Testis (tissue), 2 donors: ENCODE measurements at regions not wholly inside any gene's neighbourhood (a gene's known extent, or its start where the extent isn't known, plus 50 kb on each side); places are given as distances from the start of the nearest gene placed in this dataset.
A peak's percentile ranks its signal among the peaks of the same experiment; 100 is the strongest.

Source experiments
- DNase-seq: peaks from one replicate; pipeline ENCODE4 v3.0.0-alpha.2; 2019
- H3K27ac ChIP-seq, 2 donors: fragments of 200-600 bp; sonication (generic); one replicate each; pipeline ENCODE4 v1.5.1; 2019
- H3K27me3 ChIP-seq: fragments of 200-600 bp; sonication (generic); one replicate; pipeline ENCODE4 v1.5.1; 2019
- H3K36me3 ChIP-seq: fragments of 200-600 bp; sonication (generic); one replicate; pipeline ENCODE4 v1.5.1; 2017; ENCODE audit warnings: low read depth; ENCODE audit errors: missing control alignments
- H3K4me1 ChIP-seq: fragments of 200-600 bp; sonication (generic); one replicate; pipeline ENCODE4 v1.5.1; 2019
- H3K4me3 ChIP-seq, 2 donors: fragments of 200-600 bp; sonication (generic); one replicate each; pipeline ENCODE4 v1.5.1; 2017 to 2019
- H3K9me3 ChIP-seq: fragments of 200-600 bp; sonication (generic); one replicate; pipeline ENCODE4 v1.5.1; 2017
- POLR2A ChIP-seq: fragments of 450-650 bp; IDR thresholded peaks from one replicate; pipeline ENCODE4 v1.6.1; 2017; ENCODE audit warnings: antibody characterized with exemption, mild to moderate bottlenecking, moderate library complexity
- WGBS, 2 donors: methylation state at CpG; one replicate each; pipeline ENCODE4 v1.1.5; 2018; 5-methylcytosine and 5-hydroxymethylcytosine counted together
- intact Hi-C: fragments of 100-400 bp; cut with DNase I; formaldehyde crosslinking; loops from one replicate; pipeline ENCODE4 v1.15.1; 2023; ENCODE audit warnings: low total_unique reads
- TF ChIP-seq, protein P1 (sequence below), 3 experiments: fragments of 450-650 bp in 2 of 3; fragments of 200-600 bp in 1 of 3; sonication (generic) in 1 of 3; IDR thresholded peaks; one replicate each; pipeline ENCODE4 v1.5.1; 2016 to 2019; ENCODE audit warnings: antibody characterized with exemption in 3 of 3, mild to moderate bottlenecking in 2 of 3, moderate library complexity in 1 of 3

DNA sequence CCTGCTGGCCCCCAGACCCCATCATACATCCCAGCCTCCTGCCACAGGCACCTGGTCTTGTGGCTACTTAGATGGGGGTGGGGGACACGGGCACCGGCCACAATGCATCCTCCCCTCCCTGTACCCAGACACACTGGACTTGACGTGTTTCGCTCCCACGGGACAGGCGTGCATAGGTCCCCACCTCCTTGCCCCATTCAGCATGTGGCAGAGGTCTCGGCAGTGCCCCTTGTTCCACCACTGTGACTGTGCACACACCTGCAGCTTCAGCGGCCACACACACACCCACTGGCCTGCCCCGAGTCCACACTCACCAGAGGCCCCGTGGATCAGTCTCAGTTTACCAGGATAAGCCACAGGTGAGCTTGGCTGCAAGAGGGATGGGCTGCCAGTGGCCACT is 109.6 kb downstream of the ENGASE start:
- DNase-seq, result no peak
- H3K4me3 ChIP-seq, result peak overlapping the region in 1 of 2 donors; percentile 49
- 42 to 55% methylated on average over 10 of the region's 10 CpGs for WGBS, 2 donors
- intact Hi-C loops, result no loop called here
- no peak for TF ChIP-seq POLR2A
- TF ChIP-seq, protein P1, sequence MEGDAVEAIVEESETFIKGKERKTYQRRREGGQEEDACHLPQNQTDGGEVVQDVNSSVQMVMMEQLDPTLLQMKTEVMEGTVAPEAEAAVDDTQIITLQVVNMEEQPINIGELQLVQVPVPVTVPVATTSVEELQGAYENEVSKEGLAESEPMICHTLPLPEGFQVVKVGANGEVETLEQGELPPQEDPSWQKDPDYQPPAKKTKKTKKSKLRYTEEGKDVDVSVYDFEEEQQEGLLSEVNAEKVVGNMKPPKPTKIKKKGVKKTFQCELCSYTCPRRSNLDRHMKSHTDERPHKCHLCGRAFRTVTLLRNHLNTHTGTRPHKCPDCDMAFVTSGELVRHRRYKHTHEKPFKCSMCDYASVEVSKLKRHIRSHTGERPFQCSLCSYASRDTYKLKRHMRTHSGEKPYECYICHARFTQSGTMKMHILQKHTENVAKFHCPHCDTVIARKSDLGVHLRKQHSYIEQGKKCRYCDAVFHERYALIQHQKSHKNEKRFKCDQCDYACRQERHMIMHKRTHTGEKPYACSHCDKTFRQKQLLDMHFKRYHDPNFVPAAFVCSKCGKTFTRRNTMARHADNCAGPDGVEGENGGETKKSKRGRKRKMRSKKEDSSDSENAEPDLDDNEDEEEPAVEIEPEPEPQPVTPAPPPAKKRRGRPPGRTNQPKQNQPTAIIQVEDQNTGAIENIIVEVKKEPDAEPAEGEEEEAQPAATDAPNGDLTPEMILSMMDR (IDR thresholded peaks at IDR 0.05), result no peak
- H3K4me1 ChIP-seq, result peaks cover 5% of the 10 kb centered on the region
- H3K27me3 ChIP-seq, result no peaks in the 10 kb centered on the region
- H3K27ac ChIP-seq, result no peak overlapping the region
- H3K36me3 ChIP-seq, result no peaks in the 10 kb centered on the region
- no peaks in the 10 kb centered on the region for H3K9me3 ChIP-seq

DNA sequence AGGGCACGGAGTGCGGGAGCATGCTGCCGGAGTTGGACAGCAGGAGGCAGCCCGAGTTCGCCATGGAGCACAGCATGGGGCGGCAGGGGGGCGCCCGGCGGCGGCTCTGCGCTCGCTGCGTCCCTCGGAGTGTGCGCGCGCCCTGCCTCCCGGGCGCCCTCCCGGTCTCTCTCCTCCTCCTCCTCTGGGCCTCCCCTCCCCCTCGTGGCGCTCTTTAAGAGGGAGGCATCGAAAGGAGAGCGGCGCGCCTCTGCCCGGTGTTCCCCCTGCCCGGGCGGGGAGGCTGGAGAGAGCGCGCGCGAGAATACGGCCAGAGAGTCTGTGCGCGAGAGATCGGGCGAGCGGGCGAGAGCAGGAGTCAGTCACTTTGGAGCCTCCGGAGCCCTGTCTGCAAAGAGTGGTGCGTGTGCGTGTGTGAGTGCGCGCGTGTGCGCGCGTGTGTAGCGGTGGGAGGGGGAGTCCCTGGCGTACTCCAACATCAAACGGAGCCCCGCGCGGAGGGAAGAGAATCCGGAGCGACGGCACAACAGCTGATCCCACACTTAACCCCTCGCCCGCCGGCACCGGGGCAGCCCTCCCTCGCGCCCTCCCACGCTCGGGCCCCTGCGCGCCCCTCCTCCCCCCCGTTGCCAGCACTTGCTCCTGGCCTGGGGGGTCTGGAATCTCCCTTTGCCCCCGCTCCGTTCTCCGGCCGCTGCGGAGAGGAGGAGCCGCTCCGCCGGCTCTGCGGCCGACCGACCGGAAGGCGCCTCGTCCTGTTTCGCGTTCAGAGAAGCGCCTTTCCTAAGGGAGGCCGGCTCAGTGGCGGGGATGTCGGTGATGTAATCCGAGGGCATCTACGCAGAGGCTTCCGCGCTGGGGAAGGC is 108.9 kb downstream of the ENGASE start:
- TF ChIP-seq, protein P1 (IDR thresholded peaks at IDR 0.05), result no peak
- DNase-seq, result peak; percentile 37
- WGBS, 2 donors, result 0 to 2% methylated on average over 3 to 83 of the region's 93 CpGs
- no peaks in the 10 kb centered on the region for H3K36me3 ChIP-seq
- no peaks in the 10 kb centered on the region for H3K9me3 ChIP-seq
- H3K4me1 ChIP-seq, result peaks cover 5% of the 10 kb centered on the region
- H3K4me3 ChIP-seq, result peak overlapping the region; percentile 37 to 49
- intact Hi-C loops, result no loop called here
- H3K27me3 ChIP-seq, result no peaks in the 10 kb centered on the region
- no peak overlapping the region for H3K27ac ChIP-seq

DNA sequence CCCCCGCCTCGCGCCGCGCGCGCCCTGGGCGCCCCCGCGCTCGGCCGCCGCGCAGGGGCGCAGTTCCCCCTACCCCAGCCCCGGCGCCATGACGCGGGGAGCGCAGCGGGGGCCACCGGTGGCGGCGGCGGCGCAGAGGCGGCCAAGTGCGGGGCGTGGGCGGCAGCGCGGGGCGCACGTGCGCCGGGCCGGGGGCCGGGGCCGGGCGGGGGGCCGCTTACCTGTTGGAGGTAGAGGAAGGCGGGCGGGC is 108.3 kb downstream of the ENGASE start:
- no peak for DNase-seq
- peaks cover 5% of the 10 kb centered on the region for H3K4me1 ChIP-seq
- WGBS, 2 donors, result no CpG with 5 or more reads among the region's 43 CpGs
- H3K27ac ChIP-seq, result no peak overlapping the region
- H3K4me3 ChIP-seq, result peak overlapping the region; percentile 37 to 49
- H3K27me3 ChIP-seq, result no peaks in the 10 kb centered on the region
- H3K9me3 ChIP-seq, result no peaks in the 10 kb centered on the region
- TF ChIP-seq POLR2A, result no peak
- TF ChIP-seq, protein P1 (IDR thresholded peaks at IDR 0.05), result no peak
- intact Hi-C loops, result no loop called here
- H3K36me3 ChIP-seq, result no peaks in the 10 kb centered on the region

DNA sequence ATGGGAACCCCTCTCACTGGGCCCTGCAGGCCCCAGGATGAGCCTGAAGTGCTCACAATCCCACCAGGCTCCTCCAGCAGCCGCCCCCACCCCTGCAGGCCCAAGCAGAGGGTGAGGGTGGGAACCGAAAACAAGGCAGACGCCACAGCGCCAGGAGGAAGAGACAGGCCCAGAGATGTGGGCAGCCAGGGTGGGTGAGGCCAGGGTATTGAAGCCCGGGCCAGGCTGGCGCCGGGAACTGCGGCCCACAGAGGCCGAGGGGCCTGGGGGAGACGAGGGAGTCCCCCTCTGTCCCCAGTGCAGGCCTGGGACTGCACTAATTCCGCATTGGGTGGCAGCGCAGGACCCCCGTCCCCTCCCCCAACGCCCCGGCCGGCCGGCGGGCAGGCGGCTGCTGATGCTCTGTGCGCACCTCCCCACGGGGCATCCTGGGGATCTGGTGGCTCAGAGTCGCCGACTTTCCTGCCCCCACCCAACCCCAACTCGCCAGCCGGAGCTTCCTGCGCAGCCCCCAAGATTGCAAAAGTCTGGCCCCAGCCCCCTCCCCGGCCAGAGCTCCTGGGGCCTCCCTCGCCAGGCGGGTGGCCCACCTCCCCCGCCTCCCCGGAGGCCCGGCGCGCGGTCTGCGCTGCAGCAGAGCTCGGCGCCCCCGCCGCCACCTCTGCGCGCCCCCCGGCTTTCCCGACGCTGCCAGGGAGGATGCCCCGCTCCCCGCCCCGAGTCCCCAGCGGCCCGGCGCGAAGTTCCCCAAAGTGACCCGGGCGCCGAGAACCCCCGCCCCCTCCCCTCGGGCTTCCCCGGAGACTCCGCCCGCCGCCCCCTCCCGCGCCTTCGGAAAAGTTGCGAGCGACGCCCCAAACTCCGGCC is 107.8 kb downstream of the ENGASE start:
- Histone ChIP-seq H3K27ac (no peak overlapping the region), H3K9me3 (no peaks in the 10 kb centered on the region), H3K4me1 (peaks cover 5% of the 10 kb centered on the region), H3K27me3 (no peaks in the 10 kb centered on the region), H3K36me3 (no peaks in the 10 kb centered on the region), H3K4me3 (peak overlapping the region; percentile 9 to 31)
- TF ChIP-seq, protein P1 (IDR thresholded peaks at IDR 0.05), result no peak
- no peak for TF ChIP-seq POLR2A
- no peak for DNase-seq
- 11 to 20% methylated on average over 12 to 33 of the region's 68 CpGs for WGBS, 2 donors
- intact Hi-C loops, result no loop called here
